GM18868 (cell line): ENCODE measurements at regions not wholly inside any gene's neighbourhood (a gene's known extent, or its start where the extent isn't known, plus 50 kb on each side); places are given as distances from the start of the nearest gene placed in this dataset.
"Not testable (repeated sequence)": the region's sequence is repeated elsewhere in the genome, so short reads cannot be mapped to it uniquely, and the experiment has no call there.

Experiments
- ATAC-seq: cut with Tn5 transposase; IDR thresholded peaks from one replicate; pipeline ENCODE4 v1.9.1; 2021; ENCODE audit warnings: mild to moderate bottlenecking, moderate library complexity; ENCODE audit not compliant: unreplicated experiment

DNA sequence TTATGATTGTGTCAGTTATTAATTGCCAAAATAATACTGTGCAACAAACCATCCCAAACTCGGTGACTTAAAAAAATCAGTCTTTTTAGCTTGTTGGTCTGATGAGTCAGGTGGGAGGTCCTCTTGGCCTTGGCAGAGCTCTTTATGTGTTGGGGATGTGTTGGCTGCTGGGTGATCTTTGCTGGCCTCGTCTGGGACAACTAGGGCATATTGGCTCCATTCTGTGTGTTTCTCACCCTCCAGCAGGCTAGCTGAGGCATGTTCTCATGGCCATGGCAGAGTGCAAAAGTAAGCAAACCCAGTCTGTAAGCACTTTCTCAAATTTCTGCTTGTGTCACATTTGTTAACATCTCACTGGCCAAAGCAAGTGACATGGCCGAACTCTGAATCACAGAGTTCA is 251.6 kb downstream of the RPLP1 start:
- no peak for ATAC-seq

DNA sequence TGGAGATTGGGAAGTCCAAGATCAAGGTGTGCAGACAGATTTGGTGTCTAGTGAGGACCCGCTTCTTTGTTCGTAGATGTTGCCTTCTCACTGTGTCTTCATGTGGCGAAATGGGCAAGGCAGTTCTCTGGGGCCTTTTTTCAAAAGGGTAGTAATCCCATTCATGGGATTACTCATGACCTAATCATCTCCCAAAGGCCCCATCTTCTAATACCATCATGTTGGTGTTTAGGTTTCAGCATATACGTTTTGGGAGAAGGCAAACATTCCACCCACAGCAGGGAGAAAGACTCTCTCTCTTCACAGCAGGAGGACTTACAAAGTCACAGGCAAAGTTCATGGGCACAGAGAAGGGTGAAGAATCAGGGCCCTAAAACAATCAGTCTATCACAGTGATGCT is 252.1 kb downstream of the RPLP1 start:
- ATAC-seq, result no peak

DNA sequence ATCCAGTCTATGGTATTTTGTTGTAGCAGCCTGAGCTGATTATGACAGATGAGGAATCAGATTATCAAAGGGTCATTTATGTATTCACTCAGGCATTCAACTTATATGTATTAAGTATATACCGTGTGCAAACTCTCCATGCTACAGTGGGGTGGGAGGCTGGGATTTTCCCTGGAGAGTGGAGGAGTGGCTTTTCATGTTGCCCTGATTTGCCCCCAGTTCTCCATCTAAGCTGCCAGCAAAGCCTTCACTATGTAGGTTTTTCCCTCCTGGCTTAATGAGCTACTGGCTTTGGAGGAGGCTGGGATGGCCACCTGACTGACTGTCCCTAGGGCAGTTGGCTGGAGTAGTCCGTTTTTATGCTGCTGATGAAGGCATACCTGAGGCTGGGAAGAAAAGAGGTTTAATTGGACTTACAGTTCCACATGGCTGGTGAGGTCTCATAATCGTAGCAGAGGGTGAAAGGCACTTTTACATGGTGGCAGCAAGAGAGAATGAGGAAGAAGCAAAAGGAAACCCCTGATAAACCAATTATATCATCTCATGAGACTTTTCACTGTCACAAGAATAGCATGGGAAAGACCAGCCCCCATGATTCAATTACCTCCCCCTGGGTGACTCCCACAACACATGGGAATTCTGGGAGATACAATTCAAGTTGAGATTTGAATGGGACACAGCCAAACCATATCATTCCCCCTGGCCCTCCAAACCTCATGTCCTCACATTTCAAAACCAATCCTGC is 253.9 kb downstream of the RPLP1 start:
- ATAC-seq, result no peak

DNA sequence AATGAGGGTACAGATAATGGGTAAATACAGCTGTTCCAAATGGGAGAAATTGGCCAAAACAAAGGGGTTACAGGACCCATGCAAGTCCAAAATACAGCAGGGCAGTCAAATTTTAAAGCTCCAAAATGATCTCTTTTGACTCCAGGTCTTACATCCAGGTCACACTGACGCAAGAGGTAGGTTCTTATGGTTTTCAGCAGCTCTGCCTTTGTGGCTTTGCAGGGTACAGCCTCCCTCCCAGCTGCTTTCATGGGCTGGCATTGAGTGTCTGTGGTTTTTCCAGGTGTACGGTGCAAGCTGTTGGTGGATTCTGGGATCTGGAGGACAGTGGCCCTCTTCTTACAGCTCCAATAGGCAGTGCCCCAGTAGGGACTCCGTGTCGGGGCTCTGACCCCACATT is 254.6 kb downstream of the RPLP1 start:
- ATAC-seq, result not testable (repeated sequence)

DNA sequence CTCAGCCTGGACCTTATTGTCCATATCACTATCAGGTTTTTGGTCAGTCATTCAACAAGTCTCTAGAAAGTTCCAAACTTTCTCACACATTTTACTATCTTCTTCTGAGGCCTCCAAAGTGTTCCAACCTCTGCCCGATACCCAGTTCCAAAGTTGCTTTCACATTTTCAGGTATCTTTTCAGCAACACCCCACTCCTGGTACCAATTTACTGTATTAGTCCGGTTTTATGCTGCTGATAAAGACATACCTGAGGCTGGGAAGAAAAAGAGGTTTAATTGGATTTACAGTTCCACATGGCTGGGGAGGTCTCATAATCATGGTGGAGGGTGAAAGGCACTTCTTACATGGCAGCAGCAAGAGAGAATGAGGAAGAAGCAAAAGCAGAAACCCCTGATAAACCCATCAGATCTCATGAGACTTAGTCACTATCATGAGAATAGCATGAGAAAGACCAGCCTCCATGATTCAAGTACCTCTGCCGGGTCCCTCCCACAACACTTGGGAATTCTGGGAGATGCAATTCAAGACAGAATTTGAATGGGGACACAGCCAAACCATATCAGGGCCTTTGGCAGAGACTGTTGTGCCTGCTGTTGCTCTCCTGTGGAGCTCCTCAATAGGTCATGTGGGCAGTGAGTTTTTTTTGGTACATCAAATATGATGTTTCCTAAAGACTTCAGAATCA is 256.0 kb downstream of the RPLP1 start:
- not testable (repeated sequence) for ATAC-seq

DNA sequence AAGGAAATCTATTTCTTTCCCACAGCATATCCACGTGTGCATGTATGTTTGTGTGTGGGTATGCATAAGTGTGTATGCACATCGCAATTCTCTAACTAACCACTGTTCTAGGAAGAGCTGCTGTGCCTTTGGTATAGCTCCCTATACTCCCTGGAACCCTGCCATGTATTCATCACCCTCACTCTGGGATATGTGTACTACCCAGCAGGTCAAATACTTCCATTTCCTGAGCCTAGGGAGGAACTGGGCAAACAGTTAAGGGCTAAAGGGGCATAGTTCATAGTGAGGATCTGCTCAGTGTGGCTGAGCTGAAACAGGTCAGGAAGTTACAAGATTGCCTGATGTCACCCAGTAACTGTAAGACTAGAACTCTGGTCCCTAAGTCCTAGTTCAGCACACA is 260.4 kb downstream of the RPLP1 start:
- ATAC-seq, result no peak

DNA sequence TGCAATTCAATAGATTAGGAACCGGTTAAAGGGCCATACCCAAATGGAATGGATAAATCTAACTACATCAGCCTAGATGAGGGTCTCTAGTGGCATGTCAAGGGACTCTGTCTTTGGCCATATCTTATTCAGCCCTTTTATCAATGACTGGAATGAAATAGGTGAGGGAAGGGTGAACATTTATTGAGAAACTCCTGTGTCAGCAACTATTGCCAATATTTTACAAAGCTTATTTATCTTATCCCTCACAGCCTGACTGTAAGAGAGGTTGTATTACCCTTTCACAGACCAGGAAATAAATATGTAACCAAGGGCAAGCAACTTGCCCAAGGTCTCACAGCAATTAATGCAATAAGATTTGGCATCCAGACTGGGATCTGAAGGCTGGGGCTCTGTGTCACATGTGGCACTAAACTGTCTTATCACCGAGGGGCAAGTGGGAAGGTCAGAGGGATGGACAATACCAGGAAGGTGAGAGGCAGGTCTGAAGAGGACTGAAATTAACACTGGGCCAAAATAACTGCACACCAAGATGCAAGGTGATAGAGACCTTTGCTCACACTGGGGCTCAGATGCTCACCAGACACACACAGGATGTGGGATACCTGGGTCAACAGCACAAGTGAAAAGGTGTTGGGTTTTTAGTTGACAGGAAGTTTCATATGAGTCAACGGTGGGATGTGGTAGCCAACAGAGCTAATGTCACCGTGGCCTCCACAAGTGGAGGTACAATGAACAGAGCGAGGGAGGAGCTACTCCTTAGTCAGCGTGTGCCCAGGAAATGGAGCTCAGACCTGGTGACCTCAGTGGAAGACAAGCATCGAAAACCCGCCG is 261.3 kb downstream of the RPLP1 start:
- ATAC-seq, result peak; percentile 89

DNA sequence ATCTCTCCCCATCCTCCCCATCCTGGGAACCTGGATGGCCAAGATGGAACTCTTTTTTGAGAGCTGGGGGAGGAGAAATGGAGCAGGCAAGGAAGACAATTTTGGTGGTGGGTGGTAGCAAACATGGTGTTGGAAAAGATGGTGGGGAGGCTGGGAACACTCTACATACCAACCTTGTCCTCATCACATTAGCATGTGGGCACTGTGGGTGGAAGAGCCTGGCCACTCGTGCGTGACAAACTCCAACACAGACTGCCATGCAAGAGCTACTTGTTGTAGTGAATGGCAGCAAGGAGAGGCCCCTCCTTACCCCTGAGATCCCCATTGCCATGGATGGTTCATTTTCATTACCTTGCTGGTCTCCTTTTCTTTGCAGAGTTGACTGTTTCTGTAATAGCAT is 262.6 kb downstream of the RPLP1 start:
- no peak for ATAC-seq

DNA sequence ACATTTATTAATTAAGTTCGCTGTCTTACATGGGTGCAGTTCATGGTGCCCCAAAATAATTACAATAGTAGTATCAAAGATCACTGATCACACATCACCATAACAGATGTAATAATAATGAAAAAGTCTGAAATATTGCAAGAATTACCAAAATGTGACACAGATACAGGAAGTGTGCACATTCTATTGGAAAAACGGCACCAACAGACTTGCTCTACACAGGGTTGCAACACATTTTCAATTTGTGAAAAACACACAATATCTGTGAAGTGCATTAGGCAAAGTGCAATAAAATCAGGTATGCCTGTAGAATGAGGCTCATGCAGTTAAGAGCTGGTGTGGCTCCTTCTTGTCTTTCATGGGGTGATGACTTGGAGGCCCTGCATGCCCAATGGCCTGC is 265.8 kb downstream of the RPLP1 start:
- no peak for ATAC-seq

DNA sequence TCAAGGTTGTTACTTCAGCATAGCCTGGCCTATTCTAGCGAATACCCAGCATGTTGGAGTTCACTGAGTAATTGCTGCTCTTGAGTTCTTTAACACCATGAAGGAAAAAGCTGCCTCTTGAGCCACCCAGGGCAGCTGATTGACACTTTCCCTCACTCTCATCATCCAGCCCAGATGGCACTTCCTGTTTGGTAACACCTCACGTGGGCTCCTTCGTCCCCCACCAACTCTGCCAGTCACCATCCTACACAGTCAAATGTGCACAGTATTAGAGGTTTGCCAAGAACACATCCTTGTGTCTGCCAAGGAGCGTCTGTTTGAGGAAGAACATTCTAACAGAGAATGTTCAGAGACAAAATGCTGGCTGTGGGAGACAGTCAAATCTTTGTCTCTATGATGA is 266.3 kb downstream of the RPLP1 start:
- ATAC-seq, result no peak

DNA sequence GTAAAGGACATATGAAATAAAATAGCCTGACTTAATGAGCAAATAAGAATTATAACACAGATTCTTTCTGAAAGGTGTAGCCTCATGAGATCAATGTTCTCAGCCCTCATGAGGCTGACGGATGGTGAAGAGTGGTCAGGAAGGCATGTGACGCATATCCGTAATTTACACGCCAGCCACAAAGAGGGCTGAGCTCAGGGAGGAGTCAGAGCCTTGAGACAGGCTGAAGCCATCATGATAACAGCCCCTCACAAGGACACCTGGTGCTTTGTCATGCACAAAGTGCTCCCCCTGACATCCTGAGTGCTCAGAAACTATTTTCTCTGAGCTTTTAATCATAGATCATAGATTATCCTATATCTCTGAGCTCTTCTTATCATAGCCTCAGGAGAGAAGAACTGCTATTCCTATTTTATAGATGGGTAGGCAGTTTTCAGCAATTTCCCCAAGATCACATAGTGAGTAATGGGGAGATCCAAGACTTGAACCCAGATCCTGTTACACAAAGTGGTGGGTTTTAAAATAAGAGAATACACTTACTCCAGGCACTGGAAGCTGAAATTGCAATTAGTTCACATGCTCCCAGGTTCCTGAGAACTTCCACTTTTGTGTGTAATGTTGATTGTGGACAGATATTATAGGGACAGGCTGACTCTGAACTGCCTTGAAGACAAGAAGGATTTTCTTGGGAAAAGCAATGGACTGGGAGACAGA is 267.1 kb downstream of the RPLP1 start:
- no peak for ATAC-seq

DNA sequence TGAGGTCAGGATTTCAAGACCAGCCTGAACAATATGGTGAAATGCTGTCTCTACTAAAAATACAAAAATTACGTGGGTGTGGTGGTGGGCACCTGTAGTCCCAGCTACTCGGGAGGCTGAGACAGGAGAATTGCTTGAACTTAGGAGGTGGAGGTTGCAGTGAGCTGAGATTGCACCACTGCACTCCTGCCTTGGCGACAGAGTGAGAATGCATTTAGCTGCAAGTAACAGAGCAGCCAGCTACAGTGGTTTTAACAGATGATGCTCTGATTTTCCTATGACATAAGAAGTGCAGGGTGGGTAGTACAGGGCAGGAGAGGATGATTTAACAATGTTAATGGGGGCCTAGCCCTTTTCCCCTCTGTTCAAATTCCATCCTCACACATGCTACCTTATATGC is 267.9 kb downstream of the RPLP1 start:
- no peak for ATAC-seq

DNA sequence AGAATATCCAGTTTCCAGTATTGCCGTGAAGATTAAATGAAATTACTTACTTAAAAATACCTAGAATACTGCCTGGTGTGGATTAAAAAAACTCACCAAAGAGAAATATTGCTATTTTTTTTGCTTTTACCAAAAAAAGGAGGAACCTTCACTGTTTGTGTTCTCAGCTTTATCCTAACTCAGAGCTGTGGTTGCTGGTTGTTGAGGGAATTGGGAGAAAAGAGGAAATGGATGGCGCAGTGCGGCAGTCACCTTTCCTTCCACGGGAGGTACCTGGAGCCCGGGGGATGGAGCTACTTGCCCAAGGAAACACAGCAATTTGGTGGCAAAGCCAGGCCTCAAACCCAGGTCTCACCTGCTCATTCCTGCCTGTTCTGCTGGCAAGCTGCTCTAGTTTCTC is 270.3 kb downstream of the RPLP1 start:
- ATAC-seq, result no peak

DNA sequence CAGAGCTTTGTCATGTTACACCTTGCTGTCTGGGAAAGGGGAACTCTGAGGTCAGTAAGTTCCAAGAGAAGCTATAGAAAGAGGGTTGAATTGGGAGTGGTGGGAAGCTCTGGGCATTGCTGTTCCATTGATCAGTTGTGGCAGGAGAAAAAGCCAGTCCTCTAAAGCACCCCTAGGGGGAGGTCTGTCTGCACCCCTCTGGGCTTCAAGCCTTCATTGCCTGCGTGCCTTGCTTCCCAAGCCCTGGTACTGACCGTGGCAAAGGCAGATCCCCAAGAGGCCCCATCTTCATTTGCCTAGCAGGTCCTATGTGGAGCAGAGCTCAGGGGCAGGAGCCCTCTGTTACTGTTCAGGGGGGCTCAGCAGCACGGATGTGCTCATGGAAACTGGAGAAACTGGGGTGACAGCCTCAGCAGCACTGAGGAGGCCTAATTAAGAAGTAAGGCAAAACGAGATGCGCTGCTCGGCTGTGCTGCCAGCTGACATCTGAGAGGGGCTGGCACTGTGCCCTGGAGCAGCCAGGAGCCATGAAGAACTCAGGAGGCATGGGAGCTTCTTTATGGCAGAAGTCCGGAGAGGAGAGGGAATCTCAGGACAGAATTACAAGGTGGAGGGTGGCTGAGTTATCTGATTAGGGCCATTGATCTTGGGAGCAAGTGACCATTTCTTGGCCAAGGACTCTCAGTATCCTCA is 270.9 kb downstream of the RPLP1 start:
- no peak for ATAC-seq

DNA sequence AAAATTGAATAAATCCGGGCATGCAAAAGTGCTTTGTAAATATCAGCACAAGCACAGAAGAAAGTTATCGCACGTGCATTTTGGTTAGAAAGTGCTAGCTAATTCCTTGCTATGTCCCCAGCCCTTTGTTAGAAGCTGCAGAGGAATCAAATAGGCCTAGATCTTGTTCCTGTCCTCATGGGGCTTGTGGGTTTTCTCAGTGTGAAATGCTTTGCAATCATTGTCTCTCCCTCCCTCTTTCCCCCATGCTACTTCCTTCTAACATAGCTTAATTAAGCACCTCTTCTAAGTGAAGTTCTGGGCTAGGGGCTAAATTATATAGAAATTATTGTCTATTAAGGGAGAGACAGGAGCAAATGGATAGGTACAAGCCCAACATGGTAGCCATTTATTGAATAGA is 271.7 kb downstream of the RPLP1 start:
- ATAC-seq, result no peak

DNA sequence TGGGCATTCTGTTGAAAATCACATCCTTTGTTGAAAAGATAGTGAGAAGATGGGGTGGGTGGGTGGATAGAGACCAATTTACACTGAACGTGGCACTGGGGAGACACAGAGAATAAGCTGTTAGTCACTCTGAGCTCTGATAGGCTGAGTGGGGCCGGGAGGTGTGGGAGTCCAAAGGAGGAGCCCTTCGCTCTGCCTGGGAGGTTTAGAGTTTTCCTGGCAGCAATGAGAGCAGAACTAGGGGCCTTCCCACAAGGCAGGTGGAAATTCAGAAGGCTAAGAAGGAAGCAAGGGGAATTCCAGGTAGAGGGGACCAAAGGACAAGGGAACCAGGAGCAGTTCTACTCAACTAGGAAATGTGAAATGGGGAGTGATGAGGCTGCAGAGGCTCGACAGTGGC is 272.7 kb downstream of the RPLP1 start:
- ATAC-seq, result no peak

DNA sequence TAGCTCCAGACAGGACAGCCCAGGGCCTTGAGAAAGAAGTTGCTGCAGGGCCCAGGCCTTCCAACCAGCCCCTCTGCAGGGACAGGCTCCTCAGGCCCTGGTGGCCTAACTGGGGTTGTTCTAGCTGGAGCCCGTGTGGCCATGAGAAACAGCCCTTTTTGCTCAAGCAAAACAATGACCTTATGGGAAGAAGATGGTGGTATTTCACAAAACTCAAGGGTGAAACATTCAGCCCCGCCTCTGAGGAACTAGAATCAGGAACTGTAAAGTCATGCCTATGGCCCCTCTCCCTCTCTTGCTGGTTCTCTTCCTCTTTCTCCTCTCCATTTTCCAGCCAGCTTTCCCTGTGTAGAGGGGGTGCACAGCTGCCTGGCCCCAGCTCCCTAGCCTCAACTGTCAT is 273.3 kb downstream of the RPLP1 start:
- ATAC-seq, result no peak

DNA sequence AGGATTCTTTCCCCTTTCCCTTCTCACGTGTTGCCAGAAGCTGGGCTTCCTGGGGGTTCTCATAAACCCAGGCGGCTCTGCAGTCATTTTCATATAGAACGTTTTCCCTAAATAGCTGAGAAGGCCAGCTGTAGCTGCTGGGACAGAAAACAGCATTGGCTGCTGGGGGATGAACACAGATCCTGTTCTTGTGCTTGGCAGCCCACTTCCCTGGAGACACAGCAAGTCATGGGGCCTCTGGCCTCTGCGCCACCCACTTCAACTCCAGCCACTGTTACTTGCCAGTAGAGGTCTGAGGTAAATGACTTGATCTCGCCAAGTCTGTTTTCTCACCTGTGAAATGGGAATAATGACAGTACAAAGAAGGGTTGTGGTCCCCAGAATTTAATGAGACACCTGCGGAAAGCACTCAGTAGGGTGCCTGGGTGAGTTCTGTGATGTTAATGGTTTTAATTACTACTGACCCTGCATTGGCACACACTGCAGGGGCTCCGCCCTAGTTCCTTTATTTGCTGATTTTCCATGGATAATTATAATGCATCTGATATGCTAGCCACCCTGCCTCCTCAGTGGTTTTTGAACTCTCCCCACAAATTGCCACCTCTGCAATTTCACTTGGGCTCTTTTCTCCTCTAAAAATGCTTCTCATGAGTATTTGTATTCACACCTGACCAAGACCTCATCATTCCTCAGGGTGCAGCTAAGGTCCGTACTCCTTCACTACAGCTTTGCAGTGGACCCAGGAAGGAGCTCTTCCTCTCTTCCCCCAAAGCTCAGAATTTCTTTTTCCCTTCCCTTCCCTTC is 274.7 kb downstream of the RPLP1 start:
- no peak for ATAC-seq

DNA sequence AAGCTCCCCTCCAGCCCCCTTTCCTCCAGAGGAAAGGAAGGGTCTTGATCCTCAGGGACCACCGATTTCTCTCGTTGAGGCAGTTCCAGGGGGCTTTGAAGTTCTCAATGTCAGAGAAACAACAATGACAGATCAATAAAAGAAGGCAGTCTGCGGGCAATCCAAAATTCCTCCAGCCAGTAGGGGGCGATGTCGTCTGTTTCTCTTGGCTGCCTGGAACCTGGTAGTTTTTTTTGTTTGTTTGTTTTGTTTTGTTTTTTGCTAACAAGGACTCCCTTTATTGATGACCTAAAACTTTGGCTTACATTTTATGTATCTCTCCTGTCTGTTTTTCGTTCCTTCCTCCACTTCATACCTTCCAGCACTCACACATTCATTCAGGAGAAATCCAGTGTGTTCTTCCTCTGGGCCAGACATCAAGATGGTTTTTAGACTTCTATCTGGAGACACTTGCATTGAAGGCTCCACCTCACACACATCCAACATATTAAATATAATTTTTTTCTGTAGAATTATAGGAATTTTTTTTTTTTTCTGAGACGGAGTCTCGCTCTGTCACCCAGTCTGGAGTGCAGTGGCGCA is 276.6 kb downstream of the RPLP1 start:
- ATAC-seq, result no peak
